ENCODE measurements at regions not wholly inside any gene's neighbourhood (a gene's known extent, or its start where the extent isn't known, plus 50 kb on each side); places are given as distances from the start of the nearest gene placed in this dataset.
"Not testable (repeated sequence)": the region's sequence is repeated elsewhere in the genome, so short reads cannot be mapped to it uniquely, and the experiment has no call there.

- DNase-seq = no peak
These were observed 237.9 kb downstream of the C7orf25 start for GRCh38 chr7:42673951-42674350.

- no peak for DNase-seq
These were observed 239.4 kb downstream of the C7orf25 start for GRCh38 chr7:42672339-42672999.

- DNase-seq = no peak
These were observed 240.2 kb downstream of the C7orf25 start for GRCh38 chr7:42671627-42672026.

GRCh38 chr7:42666994-42667393, 244.9 kb downstream of the C7orf25 start:
- no peak for DNase-seq

- no peak for DNase-seq
These were observed 249.0 kb downstream of the C7orf25 start for GRCh38 chr7:42662862-42663261.

GRCh38 chr7:42661312-42661711, 250.6 kb downstream of the C7orf25 start:
- DNase-seq = no peak

- no peak for DNase-seq
These were observed 261.2 kb downstream of the C7orf25 start for GRCh38 chr7:42650701-42651100.

GRCh38 chr7:42650171-42650570, 261.7 kb downstream of the C7orf25 start:
- no peak for DNase-seq

GRCh38 chr7:42645906-42646305, 266.0 kb downstream of the C7orf25 start:
- no peak for DNase-seq

GRCh38 chr7:42642699-42643098, 269.2 kb downstream of the C7orf25 start:
- DNase-seq = no peak

GRCh38 chr7:42639930-42640329, 271.9 kb downstream of the C7orf25 start:
- no peak for DNase-seq

- DNase-seq = not testable (repeated sequence)
These were observed 275.5 kb downstream of the C7orf25 start for GRCh38 chr7:42636380-42636779.

GRCh38 chr7:42628054-42628453, 283.8 kb downstream of the C7orf25 start:
- no peak for DNase-seq

GRCh38 chr7:42627626-42628025, 284.2 kb downstream of the C7orf25 start:
- DNase-seq = no peak

- no peak for DNase-seq
These were observed 284.8 kb downstream of the C7orf25 start for GRCh38 chr7:42627101-42627500.

GRCh38 chr7:42625421-42625820, 286.4 kb downstream of the C7orf25 start:
- no peak for DNase-seq

GRCh38 chr7:42624471-42624870, 287.4 kb downstream of the C7orf25 start:
- DNase-seq = no peak

- no peak for DNase-seq
These were observed 290.2 kb downstream of the C7orf25 start for GRCh38 chr7:42621543-42622219.

- no peak for DNase-seq
These were observed 293.1 kb downstream of the C7orf25 start for GRCh38 chr7:42618651-42619360.

GRCh38 chr7:42617806-42618457, 293.9 kb downstream of the C7orf25 start:
- no peak for DNase-seq

GRCh38 chr7:42617071-42617765, 294.7 kb downstream of the C7orf25 start:
- no peak for DNase-seq

GRCh38 chr7:42614636-42615035, 297.2 kb downstream of the C7orf25 start:
- DNase-seq = no peak

GRCh38 chr7:42611961-42612360, 299.9 kb downstream of the C7orf25 start:
- DNase-seq = no peak

Data from NCI-H1105 treated with DMSO at 0.1 percent for 48 hours (cell line).